HG02840 (cell line): ENCODE measurements at regions not wholly inside any gene's neighbourhood (a gene's known extent, or its start where the extent isn't known, plus 50 kb on each side); places are given as distances from the start of the nearest gene placed in this dataset.

Experiments
- ATAC-seq: cut with Tn5 transposase; IDR thresholded peaks from one replicate; pipeline ENCODE4 v1.9.1; 2021; ENCODE audit warnings: mild to moderate bottlenecking, moderate library complexity, moderate number of reproducible peaks; ENCODE audit not compliant: unreplicated experiment, low FRiP score

DNA sequence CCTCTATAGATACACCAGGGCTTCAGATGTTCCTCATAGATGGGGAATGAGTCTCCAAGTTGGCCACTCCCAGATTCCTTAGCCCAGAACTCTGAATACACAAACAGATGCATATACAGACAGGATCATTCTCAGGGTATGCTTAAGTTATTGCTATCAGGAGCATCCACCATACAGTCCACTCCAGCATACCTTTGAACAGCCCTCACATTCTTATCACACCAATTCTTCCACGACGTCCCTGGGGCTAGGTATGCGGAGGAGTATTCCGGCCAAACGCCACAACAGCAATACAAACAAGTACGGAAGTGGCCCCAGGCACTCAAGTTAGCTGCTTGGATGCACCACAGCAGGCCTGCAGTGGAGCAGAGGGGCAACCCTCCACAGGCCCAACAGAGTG lies 312.5 kb upstream of the CHAC2 start:
- no peak for ATAC-seq

DNA sequence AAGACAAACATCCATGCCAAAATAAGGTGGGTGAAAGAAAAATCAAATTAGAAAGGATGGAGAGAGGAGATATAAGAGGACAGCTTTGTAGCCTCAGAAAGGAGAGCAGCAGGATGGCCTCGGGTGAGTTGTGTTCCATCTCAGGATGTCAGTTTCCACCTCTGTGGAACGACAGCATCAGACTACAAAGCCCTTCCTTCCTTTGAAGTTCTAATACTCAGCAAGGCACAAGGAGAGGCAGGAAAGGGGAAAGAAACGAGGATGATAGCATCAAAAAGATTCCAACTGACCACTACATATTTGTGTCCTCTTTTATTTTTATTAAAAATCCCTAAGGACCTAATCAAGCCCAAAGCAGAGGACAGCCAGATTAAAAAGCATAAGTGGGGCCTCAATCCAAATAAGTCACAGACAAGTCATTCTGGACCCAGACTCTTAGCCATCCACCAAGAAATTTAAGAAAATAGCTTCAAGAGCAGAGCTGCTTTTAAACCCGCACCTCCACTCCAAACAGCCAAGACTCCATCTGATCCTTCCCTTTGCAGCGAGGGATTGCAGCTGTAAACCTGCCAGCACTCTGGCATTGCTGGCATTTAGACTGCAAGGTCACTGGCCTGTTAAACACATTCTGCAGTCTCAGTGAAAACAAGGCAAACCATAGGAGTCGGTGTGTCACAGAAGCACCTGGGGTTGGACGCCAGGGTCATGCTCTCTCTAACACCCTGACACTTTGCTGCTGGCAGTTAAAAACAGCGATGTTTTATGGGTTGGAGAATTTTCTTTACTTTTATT lies 314.5 kb upstream of the CHAC2 start:
- ATAC-seq, result no peak

DNA sequence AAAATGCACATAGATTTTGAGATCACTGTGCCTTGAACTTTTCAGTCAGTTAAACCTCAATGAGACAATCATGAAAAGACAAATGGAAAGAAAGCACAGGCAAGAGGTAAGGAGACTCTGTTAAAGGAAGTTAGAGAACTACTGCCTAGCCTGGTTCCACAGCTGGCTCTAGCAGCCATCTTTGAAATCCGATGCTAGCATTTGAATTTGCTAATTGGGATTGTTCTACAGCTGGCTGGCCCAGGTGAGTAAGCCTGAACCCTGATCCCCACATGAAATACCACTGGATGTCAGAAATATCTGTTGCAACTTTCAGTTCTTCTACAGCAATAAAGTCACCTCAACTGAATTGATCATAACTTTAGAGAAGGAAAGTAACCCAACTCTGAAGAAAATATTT lies 315.2 kb upstream of the CHAC2 start:
- ATAC-seq, result no peak

DNA sequence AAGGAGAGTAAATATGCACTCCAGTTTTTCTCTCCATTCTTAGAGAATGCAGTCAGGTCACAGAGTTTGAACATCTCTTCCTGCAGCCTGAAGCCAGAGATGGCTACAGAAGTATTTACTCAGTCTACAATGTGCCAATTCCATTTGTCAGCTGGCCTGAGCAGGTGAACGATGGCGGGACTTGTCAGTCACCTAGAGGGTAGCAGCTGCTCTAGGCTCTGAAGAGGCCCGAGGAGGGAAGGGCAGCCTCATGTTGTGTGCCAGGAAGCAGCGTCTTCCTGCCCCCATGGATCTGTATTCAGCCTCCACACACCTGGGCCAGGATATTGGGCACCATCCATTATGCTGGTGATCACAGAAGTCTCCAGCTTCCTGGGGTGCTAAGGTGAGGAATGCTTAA lies 316.7 kb upstream of the CHAC2 start:
- no peak for ATAC-seq

DNA sequence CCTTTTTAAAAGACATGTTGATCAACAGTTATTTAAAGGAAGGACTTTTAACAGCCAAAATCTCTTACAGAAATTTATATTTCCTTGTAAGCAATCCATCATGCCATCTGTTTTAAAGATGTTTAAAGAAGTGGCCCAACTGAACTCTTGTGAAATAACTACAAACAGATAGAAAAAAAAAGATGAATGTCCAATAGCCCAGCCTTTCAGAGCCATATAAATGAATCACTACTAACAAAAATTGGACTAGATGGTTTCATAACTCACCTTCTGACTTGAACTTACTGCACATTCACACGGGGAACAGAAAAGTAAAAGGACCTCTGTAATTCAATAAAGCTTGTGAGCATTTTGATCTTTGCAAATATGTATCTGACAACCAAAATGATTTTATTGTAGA lies 319.0 kb upstream of the CHAC2 start:
- ATAC-seq, result no peak

DNA sequence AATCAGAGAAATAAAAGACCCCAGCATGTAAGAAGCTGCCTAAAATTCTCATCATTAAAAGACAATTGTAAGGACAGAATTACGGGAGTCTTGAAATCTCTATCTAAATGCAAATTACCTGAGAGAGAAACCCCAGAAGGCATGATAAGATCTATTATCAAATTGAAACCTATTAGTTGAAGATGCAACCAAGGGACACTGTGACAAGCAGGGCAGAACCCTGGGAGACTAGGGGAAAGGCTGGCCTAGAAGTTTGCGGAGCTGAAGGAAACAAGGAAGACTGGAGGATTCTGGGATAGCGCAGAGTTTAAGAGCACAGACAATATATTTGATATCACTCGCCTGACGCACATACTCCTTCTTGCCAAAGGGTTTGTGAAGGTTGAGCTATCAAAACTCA lies 319.5 kb upstream of the CHAC2 start:
- no peak for ATAC-seq

DNA sequence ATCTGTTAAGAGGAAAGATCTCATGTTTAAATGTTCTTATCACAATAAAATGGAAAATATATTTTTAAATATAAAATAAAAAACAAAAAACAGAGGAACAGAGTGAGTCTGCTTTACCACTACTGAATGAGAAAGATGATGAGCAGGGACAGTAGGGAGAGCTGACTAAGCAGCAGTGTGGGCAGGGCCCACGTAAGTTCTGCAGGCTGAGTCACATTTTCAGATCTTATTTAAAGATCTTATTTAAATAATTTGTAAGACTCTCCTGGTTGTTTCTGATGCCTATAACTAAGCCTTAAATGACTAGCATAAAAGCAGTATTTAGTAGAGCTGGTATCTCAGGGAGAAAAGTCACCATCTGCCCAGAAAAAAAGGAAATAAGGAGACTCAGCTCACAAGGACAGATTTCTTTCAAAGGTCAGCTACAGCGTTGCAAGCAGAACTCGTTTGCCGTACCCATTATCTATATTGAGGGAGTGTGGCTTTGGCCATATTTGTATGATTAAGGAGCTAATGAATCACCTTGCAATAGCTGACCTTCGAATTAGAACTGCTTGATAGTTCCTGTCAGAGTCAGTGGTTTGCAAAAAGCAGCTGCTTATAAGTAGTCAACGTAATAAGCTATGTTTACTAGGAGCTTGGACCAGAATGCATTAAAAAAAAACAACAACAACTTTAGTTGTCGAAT lies 322.1 kb upstream of the CHAC2 start:
- ATAC-seq, result no peak

DNA sequence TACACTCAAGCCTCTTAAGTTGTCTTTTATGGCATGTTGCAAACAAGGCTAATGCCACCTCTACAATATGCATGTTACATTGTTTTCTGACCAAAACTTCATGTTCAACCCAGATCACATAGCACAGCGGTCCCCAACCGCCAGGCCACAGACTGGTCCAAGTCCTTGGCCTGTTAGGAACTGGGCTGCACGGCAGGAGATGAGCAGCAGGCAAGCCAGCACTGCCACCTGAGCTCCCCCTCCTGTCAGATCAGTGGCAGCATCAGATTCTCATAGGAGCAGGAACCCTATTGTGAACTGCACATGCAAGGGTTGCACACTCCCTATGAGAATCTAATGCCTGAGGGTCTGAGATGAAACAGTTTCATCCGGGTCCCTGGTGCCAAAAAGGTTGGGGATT lies 324.8 kb upstream of the CHAC2 start:
- ATAC-seq, result no peak

DNA sequence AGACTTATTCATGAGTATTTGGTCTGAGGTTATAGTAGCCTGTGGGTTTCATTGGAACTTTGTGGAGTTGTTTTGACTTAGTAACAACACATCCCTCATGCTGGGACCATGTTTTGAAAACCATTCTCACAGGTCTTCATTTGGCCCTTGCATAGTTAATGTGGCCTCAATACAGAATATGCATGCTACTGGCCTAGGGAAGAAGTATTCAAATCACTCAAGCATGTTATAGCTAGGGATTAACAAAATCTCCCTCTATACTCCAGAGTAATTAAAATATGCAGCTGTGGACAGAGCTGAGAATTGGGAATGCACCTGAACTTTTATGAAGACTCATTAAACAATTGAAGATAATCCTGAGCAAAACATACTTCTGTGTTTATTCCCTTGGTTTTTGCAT lies 325.5 kb upstream of the CHAC2 start:
- no peak for ATAC-seq

DNA sequence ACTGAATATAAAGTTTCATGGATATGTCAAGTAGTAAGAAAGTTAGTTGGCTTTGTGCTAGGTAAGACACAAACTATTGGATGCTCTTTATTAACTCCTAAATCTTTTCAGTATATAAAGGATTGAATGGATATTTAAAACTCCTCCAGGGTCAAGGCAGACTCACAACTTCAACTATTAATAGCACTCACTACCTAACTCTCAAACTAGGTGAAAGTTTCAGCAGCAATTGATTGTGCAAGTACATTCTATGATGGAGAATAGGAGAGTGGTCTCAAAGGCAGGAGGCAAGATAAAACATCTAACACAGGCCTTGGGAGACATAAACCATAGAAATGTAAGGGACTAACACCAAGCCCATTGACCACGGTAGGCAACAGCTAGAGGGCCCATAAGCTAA lies 328.9 kb upstream of the CHAC2 start:
- ATAC-seq, result no peak

DNA sequence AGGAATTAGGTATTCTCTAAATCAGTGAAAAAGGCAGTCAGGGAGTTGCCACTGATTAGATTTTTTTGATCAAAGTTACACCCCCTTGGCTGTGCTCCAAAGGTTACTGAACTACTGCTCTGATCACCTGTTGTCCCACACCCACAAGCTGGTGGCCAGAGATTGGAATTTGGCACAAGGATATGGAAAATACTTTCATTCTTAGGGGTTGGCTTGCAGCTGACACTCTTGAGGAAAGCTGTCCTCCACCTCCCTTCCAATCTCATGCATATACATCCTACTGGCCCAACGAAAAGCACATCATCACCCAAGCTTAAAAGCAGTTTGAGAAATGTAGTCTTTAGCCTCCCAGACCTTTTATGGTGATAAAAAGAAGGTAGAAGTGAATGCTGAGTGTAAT lies 329.5 kb upstream of the CHAC2 start:
- ATAC-seq, result no peak

DNA sequence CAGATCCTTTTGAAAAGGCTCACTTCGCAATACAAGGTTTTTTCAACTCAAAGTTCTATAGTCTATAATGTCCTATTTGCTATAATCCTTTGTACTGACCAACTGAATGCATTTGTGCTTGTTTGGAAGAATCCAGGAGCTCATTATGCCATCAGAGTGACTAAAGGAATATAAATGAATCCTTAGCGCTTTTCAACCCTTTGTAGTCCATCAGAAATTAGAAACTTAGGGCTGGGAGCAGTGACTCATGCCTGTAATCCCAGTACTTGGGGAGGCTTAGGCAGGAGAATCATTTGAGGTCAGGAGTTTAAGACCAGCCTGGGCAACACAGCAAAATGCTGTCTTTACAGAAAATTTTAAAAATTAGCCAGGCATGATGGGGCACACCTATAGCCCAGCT lies 330.2 kb upstream of the CHAC2 start:
- ATAC-seq, result no peak

DNA sequence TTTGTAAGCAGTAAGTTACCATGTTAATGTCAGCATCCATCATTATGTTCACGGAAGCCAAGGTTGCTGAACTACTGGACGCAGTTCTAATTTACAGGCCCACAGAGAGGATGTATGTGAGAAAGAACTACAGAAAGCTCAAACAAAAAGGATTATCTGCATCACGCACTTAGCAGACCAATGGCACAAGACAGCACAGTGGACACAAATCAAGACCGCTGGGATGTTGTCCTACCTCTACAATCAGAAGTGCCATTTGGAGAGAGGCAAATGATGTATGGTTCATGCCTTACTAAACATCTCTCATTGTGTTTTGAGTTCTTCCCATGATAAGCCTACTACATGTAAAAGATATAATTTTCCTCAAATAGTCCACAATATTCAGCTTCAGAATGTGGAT lies 330.7 kb upstream of the CHAC2 start:
- ATAC-seq, result no peak

DNA sequence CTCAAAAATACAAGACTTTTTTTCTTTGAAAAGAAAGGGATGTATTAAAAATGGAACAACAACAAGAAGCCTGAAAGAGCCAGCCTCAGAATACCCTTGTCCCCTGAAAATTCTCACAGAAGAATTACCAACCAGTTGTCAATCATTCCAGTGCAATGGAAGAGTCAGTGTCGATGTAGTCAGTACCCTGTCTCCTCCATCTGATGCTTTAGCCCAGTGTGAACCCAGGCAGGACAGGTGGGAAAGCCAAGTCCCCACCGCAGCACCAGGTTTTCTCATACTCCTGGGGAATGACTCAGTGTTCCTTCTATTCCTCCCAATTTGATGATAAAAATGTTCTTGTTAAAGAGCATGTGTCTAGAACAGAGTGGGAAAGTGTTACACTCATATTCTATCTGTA lies 332.0 kb upstream of the CHAC2 start:
- ATAC-seq, result no peak

DNA sequence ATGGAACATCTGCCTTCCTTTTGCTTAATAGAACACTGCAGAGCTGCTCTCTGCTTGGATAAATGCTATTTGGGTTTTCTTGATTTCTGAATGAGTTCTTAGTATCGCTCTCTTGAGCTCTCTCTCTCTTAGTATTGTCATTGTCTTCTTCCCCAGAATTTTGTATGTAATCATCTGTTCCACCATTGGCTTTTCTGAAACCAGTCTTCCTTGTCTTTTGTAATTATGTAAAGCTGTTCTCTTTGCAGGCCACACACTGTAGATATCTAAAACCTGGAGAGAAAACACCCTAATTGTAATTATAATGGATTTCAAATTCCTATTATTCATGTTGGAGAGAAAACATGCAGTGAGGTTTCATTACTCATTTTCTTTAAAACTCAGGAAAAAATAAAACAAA lies 333.1 kb upstream of the CHAC2 start:
- ATAC-seq, result no peak

DNA sequence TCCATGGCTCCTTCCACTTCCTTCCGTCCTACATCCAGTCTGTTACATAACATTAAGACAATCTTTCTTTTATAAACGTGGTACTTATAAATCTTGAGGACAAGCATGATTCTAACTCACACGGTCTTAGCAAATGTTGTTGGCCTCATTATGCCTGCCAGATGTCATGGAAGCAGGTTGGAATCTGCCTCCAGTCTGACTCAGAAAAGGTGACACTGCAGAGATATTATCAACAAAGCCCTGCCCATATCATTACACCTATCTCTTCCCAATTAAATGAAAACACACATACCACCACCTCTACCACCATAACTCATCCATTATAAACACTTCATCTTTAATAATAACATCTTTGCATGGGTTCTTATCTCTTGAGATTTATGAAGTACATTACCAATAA lies 334.7 kb upstream of the CHAC2 start:
- no peak for ATAC-seq

DNA sequence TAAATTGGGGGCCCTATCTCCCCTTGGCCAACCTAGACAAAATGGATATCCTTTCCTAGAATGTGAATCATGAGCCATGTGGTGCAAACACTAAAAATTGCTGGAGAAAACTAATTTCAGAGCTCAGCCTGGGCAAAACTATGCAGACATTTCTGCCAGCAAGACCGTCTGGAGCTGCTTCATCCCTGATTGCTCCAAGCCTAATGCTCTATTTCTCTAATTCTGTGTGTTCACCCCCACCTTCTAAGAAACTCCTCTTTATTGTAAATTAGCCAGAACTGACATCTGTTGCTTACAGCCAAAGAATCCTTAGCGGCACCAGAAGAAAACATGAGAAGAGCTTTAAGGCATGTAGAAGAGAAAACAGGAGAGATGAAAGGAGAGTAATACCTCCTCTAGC lies 337.7 kb upstream of the CHAC2 start:
- no peak for ATAC-seq

DNA sequence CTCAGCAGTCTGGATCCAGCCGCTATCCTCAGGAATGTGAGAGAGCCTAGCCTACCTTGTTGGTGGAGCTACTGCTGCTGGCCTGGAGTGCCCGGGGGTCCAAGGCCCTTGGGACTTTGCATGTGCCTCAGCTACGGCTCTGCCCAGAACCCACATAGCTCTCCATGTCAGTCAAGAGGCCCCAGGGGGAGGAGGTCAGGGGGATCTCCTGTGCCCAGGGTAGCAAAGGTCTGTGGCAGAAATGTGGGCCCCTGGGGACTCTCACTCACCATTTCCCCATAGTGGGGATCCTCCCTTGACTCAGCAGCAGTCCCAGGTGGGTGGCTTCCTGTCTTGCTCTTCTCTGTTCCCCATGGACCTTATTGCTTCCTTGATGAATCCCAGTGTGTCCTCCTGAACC lies 342.7 kb upstream of the CHAC2 start:
- no peak for ATAC-seq

DNA sequence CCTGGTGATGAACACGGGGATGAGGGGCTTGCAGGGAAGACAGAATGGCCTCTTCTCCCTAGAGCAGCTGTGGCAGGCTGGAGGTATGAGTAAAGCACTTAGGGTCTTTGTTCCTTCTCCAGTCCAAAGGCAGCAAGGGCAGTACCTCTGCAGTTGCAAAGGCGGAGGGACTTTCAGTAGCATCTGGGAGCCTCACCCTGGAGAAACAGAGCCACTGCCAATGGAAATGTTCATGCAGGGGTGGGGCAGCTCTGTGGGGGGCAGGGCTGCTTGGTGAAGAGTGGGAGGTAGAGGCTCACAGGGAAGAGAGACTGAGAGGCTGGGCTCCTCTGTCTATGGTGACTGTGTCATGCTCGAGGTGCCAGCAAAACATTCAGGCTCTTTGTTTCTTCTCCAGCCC lies 344.1 kb upstream of the CHAC2 start:
- ATAC-seq, result no peak

DNA sequence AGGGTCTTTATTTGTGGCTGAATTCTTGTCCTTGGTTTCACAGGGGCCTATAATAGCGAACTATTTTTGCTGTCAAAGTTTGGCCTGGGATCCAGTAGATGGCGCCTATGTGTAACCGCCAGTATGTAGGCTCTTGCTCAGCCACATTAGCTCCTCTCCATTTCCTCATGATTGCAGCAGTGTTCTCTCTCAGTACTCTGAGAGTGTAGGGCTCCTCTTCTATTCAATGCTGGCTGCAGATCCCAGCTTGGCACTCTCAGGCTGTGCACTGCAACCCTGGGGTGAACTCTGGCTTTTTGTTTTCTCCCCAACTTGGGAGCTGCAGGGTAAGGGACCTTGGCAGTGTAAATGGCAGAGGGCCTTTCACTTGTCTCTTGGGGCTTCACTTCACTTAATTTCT lies 344.6 kb upstream of the CHAC2 start:
- no peak for ATAC-seq

DNA sequence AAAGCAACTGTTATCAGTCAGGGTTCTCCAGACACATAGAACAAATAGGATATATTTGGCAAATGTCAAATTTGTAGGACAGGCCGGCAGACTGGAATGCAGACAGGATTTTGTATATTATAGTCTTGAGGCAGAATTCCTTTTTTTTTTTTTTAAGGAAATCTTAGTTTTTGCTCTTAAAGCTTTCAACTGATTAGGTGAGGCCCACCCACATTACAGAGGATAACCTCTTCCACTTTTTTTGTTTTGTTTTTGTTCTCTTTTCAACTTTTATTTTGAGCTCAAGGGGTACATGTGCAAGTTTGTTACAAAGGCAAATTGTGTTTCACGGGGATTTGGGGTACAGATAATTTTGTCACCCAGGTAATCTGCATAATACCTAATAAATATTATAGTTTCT lies 350.2 kb upstream of the CHAC2 start:
- ATAC-seq, result no peak

DNA sequence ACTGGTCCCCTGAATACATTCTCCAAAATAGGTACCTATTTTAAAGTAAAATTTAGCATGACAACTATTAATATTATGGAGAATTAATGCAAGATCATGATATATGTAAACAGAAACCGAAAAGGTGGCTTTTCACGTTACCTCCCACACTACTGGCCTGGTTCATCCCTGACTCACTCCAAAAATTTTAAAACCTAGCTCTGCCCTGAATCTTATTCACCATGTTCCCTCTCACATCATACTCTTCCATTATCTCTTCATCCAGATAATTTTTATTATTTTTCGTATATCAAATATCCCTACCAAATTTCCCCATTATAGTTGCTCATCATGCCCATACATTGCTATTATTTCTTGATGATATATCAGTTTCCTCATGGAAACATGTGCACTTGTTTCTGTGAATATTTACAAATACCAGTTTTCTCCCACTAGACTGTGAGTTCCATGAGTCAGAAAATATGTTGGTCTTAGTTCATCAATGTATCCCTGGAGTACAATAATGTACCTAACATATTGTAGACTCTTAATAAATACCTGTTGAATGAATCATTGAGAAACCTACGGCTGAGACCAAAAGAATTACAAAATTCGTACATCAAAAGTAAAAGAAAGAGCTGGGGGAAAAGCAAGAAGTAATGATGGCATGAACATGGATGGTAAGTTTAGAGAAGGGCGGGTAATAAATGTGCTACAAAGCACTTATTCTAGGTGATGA lies 360.1 kb upstream of the CHAC2 start:
- no peak for ATAC-seq
